ENCODE measurements at regions not wholly inside any gene's neighbourhood (a gene's known extent, or its start where the extent isn't known, plus 50 kb on each side); places are given as distances from the start of the nearest gene placed in this dataset.

DNA sequence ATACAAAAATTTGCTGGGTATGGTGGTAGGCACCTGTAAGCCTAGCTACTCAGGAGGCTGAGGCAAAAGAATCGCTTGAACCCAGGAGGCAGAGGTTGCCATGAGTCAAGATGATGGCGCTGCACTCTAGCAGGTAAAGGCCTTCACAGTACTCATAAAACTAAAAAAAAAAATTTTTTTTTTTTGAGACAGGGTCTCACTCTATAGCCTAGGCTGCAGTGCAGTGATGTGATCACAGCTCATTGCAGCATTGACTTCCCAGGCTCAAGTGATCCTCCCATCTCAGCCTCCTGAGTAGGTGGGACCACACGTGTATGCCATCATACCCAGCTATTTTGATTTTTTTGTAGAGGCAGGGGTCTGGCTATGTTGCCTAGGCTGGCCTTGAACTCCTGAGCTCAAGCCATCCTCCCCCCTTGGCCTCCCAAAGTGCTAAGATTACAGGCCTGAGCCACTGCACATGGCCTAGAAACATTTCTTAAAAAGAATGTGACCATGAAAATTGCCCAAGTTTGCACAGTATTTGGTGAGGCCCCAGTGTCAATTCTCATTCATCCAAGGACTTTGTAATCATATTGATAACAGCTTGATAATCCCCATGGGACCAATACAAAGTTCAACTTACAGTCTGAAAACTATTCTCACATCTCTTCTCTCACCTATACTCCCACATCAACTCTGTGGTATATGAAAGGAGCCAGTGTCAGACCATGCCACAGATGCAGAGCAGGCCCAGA, 64.2 kb upstream of the MYCN start:
- TF ChIP-seq POLR2A (IDR thresholded peaks at IDR 0.05; ENCODE audit: low read depth) (no peak), POLR2AphosphoS5 (IDR thresholded peaks at IDR 0.05) (no peak), EP300 (IDR thresholded peaks at IDR 0.05) (no peak)
- TF ChIP-seq, protein P1, sequence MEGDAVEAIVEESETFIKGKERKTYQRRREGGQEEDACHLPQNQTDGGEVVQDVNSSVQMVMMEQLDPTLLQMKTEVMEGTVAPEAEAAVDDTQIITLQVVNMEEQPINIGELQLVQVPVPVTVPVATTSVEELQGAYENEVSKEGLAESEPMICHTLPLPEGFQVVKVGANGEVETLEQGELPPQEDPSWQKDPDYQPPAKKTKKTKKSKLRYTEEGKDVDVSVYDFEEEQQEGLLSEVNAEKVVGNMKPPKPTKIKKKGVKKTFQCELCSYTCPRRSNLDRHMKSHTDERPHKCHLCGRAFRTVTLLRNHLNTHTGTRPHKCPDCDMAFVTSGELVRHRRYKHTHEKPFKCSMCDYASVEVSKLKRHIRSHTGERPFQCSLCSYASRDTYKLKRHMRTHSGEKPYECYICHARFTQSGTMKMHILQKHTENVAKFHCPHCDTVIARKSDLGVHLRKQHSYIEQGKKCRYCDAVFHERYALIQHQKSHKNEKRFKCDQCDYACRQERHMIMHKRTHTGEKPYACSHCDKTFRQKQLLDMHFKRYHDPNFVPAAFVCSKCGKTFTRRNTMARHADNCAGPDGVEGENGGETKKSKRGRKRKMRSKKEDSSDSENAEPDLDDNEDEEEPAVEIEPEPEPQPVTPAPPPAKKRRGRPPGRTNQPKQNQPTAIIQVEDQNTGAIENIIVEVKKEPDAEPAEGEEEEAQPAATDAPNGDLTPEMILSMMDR (IDR thresholded peaks at IDR 0.05) = no peak
- H3K4me3 ChIP-seq = no peak overlapping the region
- no peak overlapping the region for H3K27ac ChIP-seq (replicated peaks in 1 of 4)
- no peaks in the 10 kb centered on the region for H3K27me3 ChIP-seq
- no peaks in the 10 kb centered on the region for H3K4me1 ChIP-seq
- intact Hi-C loops (cut with DNase I) = no loop called here
- no peak for DNase-seq (ENCODE audit: extremely low spot score)
- no peaks in the 10 kb centered on the region for H3K36me3 ChIP-seq
- peaks cover 0 to 4% (median 0%) of the 10 kb centered on the region in 4 donors for H3K9me3 ChIP-seq
- WGBS = 86% methylated on average over 3 of the region's 3 CpGs

DNA sequence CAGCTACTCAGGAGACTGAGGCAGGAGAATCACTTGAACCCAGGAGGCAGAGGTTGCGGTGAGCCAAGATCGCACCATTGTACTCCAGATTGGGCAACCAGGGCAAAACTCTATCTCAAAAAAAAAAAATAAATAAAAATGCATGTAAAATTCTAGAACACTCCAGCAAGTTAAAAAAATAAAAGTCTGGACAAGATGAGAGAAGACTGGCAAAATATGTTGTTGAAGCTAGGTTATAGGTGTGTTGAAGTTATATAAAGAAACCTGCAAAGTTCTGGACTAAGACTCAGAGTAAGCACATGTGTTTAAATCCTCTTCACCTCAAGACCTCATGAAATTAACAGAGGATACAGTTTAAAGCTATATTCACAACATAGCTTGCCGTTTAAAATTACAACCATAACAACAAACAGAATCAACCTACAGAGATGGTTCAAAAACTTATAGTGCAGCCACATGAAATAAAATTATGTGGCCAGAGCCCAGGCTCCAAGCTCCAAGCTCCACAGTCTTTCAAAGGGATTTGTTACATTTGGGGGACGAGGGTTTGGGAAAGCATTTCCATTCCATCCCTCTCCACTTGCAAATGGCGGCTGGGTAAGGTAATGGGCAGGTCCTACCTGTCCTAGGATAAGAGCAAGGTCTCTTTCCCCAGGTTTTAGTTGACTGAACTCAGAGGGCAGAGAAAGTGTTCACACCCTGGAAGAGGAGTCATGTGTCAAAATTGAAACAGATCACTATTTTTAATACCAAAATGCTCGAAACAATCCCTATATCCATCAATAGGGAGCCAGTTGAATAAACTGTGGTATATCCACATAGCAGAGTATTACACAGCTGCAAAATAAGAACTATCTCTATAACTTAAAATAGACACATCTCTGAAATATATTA, 59.9 kb upstream of the MYCN start:
- Histone ChIP-seq H3K9me3 (peaks cover 0 to 4% (median 0%) of the 10 kb centered on the region in 4 donors), H3K4me1 (no peaks in the 10 kb centered on the region), H3K36me3 (no peaks in the 10 kb centered on the region), H3K27ac (replicated peaks in 1 of 4) (no peak overlapping the region), H3K4me3 (no peak overlapping the region), H3K27me3 (no peaks in the 10 kb centered on the region)
- TF ChIP-seq EP300 (IDR thresholded peaks at IDR 0.05) (no peak), POLR2AphosphoS5 (IDR thresholded peaks at IDR 0.05) (no peak), POLR2A (IDR thresholded peaks at IDR 0.05; ENCODE audit: low read depth) (no peak)
- TF ChIP-seq, protein P1 (IDR thresholded peaks at IDR 0.05) = no peak
- DNase-seq (ENCODE audit: extremely low spot score) = no peak
- 91% methylated on average over 6 of the region's 6 CpGs for WGBS
- intact Hi-C loops (cut with DNase I) = no loop called here

DNA sequence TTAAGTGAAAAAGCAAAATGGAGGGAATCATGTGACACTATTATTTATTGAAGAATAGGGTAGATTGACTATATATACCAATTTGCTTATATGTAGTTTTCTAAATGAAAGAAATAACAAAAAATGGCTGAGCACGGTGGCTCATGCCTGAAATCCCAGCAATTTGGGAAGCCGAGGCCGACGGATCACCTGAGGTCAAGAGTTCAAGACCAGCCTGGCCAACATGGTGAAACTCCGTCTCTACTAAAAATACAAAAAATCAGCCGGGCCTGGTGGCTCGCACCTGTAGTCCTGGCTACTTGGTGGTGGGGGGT, 59.3 kb upstream of the MYCN start:
- H3K9me3 ChIP-seq = peaks cover 0 to 4% (median 0%) of the 10 kb centered on the region in 4 donors
- intact Hi-C loops (cut with DNase I) = no loop called here
- TF ChIP-seq, protein P1 (IDR thresholded peaks at IDR 0.05) = no peak
- TF ChIP-seq POLR2A (IDR thresholded peaks at IDR 0.05; ENCODE audit: low read depth) (no peak), EP300 (IDR thresholded peaks at IDR 0.05) (no peak), POLR2AphosphoS5 (IDR thresholded peaks at IDR 0.05) (no peak)
- no peaks in the 10 kb centered on the region for H3K36me3 ChIP-seq
- no peak overlapping the region for H3K4me3 ChIP-seq
- no peaks in the 10 kb centered on the region for H3K27me3 ChIP-seq
- no peak overlapping the region for H3K27ac ChIP-seq (replicated peaks in 1 of 4)
- DNase-seq (ENCODE audit: extremely low spot score) = no peak
- no peaks in the 10 kb centered on the region for H3K4me1 ChIP-seq
- WGBS = 78% methylated on average over 7 of the region's 7 CpGs

DNA sequence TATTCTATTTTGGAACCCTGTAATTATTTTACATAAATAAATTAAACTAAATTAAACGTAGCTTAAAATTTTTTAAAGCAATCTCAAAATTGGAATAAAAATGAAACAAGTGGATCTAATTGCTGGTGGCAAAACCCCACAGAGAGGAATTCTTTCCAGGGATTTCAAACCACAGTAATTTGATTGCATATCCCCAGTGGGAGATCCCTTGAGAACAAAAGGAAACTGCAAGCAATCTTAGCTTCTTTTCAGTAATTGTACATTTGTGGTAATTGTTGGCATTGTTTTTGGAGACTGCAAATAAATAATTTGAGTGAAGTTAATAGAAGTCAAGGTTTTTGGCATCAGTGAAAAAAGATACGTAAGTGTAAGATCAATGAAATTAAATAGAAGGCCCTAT, 58.7 kb upstream of the MYCN start:
- Histone ChIP-seq H3K4me1 (no peaks in the 10 kb centered on the region), H3K4me3 (no peak overlapping the region), H3K9me3 (peaks cover 0 to 3% (median 0%) of the 10 kb centered on the region in 4 donors), H3K27me3 (no peaks in the 10 kb centered on the region), H3K36me3 (no peaks in the 10 kb centered on the region), H3K27ac (replicated peaks in 1 of 4) (no peak overlapping the region)
- intact Hi-C loops (cut with DNase I) = no loop called here
- TF ChIP-seq POLR2AphosphoS5 (IDR thresholded peaks at IDR 0.05) (no peak), POLR2A (IDR thresholded peaks at IDR 0.05; ENCODE audit: low read depth) (no peak)
- TF ChIP-seq, protein P1 (IDR thresholded peaks at IDR 0.05) = no peak
- DNase-seq (ENCODE audit: extremely low spot score) = no peak
- WGBS = 89% methylated on average over 2 of the region's 2 CpGs

All from esophagus muscularis mucosa (tissue), 4 donors.